ENCODE measurements at regions not wholly inside any gene's neighbourhood (a gene's known extent, or its start where the extent isn't known, plus 50 kb on each side); places are given as distances from the start of the nearest gene placed in this dataset.
"Not testable (repeated sequence)": the region's sequence is repeated elsewhere in the genome, so short reads cannot be mapped to it uniquely, and the experiment has no call there.

- DNase-seq: no peak
Observed at GRCh38 chr7:142602183-142602582, 147.1 kb upstream of the PRSS1 start.

GRCh38 chr7:142598297-142598696 is 151.0 kb upstream of the PRSS1 start:
- DNase-seq: no peak

GRCh38 chr7:142597547-142597946 is 151.7 kb upstream of the PRSS1 start:
- DNase-seq: no peak

GRCh38 chr7:142595816-142596516 is 153.3 kb upstream of the PRSS1 start:
- no peak for DNase-seq

GRCh38 chr7:142594078-142594477 is 155.2 kb upstream of the PRSS1 start:
- DNase-seq: no peak

- DNase-seq: no peak
Observed at GRCh38 chr7:142593106-142593505, 156.2 kb upstream of the PRSS1 start.

- DNase-seq: no peak
Observed at GRCh38 chr7:142592664-142593063, 156.6 kb upstream of the PRSS1 start.

GRCh38 chr7:142592231-142592630 is 157.0 kb upstream of the PRSS1 start:
- no peak for DNase-seq

GRCh38 chr7:142590830-142591457 is 158.3 kb upstream of the PRSS1 start:
- DNase-seq: no peak

- no peak for DNase-seq
Observed at GRCh38 chr7:142590077-142590476, 159.2 kb upstream of the PRSS1 start.

- peak in 1 of 2 donors; percentile 4 for DNase-seq
Observed at GRCh38 chr7:142587578-142588191, 161.6 kb upstream of the PRSS1 start.

GRCh38 chr7:142586611-142587010 is 162.7 kb upstream of the PRSS1 start:
- no peak for DNase-seq

- DNase-seq: no peak
Observed at GRCh38 chr7:142585425-142585824, 163.8 kb upstream of the PRSS1 start.

- DNase-seq: no peak
Observed at GRCh38 chr7:142584765-142585164, 164.5 kb upstream of the PRSS1 start.

- no peak for DNase-seq
Observed at GRCh38 chr7:142583446-142583845, 165.8 kb upstream of the PRSS1 start.

GRCh38 chr7:142582351-142582750 is 166.9 kb upstream of the PRSS1 start:
- DNase-seq: no peak

GRCh38 chr7:142581341-142581740 is 167.9 kb upstream of the PRSS1 start:
- no peak for DNase-seq

GRCh38 chr7:142579946-142580345 is 169.3 kb upstream of the PRSS1 start:
- no peak for DNase-seq

- not testable (repeated sequence) for DNase-seq
Observed at GRCh38 chr7:142575351-142575750, 173.9 kb upstream of the PRSS1 start.

GRCh38 chr7:142571581-142571980 is 177.7 kb upstream of the PRSS1 start:
- DNase-seq: no peak

- no peak for DNase-seq
Observed at GRCh38 chr7:142569851-142570250, 179.4 kb upstream of the PRSS1 start.

GRCh38 chr7:142568435-142569097 is 180.7 kb upstream of the PRSS1 start:
- no peak for DNase-seq

- DNase-seq: no peak
Observed at GRCh38 chr7:142567201-142568075, 181.8 kb upstream of the PRSS1 start.

All from hippocampal formation (tissue), 2 donors.